ENCODE measurements at regions not wholly inside any gene's neighbourhood (a gene's known extent, or its start where the extent isn't known, plus 50 kb on each side); places are given as distances from the start of the nearest gene placed in this dataset.

DNA sequence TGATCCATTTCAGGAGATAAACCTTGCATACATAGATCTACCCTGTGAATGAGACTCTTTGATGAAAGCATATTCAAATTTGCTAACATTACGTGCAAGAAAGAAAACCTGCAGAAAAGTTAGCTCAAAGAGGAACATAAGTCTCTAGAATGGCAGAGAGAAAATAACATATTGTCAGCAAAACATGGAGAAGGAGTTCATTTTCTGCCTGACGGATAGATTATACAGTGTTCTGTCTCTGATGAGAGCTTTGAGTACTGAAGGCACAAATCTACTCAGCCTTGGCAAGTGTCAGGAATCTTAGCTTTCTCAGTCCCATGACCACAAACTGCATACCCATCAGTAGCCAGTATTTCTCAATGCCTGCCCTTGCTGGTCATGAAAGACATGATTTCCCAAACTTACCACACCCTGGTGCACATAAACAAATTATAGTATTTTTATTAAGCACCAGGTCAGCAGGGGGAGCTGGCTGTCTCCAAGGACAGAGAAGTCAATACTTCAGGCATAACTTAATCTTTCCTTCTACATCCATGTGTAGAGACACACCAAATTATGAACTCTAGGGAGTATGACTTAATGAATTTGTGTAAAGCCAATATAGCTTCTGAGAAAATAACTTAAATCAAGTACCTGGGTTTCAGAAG lies 401.2 kb upstream of the SOX11 start:
- no peaks in the 10 kb centered on the region for H3K36me3 ChIP-seq (ENCODE audit: low read depth)
- no peaks in the 10 kb centered on the region for H3K27me3 ChIP-seq (replicated peaks; ENCODE audit: insufficient read depth)
- no peak overlapping the region for H2AFZ ChIP-seq
- H3K4me1 ChIP-seq (ENCODE audit: insufficient read depth): no peaks in the 10 kb centered on the region
- H3K9me3 ChIP-seq (ENCODE audit: low read depth): no peaks in the 10 kb centered on the region
- in situ Hi-C loops (cut with MboI): no loop called here
- H4K20me1 ChIP-seq (ENCODE audit: insufficient read depth): no peaks in the 10 kb centered on the region
- H3F3A ChIP-seq (ENCODE audit: insufficient read depth): no peaks in the 10 kb centered on the region
- TF ChIP-seq EZH2phosphoT487 (IDR thresholded peaks at IDR 0.05; ENCODE audit: insufficient read depth, low read depth): no peak
- no peak for TF ChIP-seq EZH2 (IDR thresholded peaks at IDR 0.05; ENCODE audit: insufficient read depth, poor library complexity, severe bottlenecking)
- no peak overlapping the region for H3K4me2 ChIP-seq (ENCODE audit: unreplicated experiment)
- no peak overlapping the region for H3K9ac ChIP-seq
- H3K4me3 ChIP-seq: no peak overlapping the region
- WGBS, 2 experiments (ENCODE audit: low coverage in 1 of 2, low lambda C conversion rate in 2 of 2, missing lambda C conversion rate in 2 of 2): 19 to 21% methylated on average over 2 of the region's 2 CpGs
- H3K79me2 ChIP-seq (ENCODE audit: insufficient read depth): no peaks in the 10 kb centered on the region
- no peaks in the 10 kb centered on the region for H3K9me2 ChIP-seq (ENCODE audit: insufficient read depth)
- H3K27ac ChIP-seq: no peak overlapping the region
- DNase-seq: no peak

- WGBS, 2 experiments (ENCODE audit: low coverage in 1 of 2, low lambda C conversion rate in 2 of 2, missing lambda C conversion rate in 2 of 2): 33 to 43% methylated on average over 1 of the region's 1 CpG
- Histone ChIP-seq H3K27ac (no peak overlapping the region), H3K4me1 (ENCODE audit: insufficient read depth) (no peaks in the 10 kb centered on the region), H3K9me2 (ENCODE audit: insufficient read depth) (no peaks in the 10 kb centered on the region), H2AFZ (no peak overlapping the region), H3K9ac (no peak overlapping the region), H3K36me3 (ENCODE audit: low read depth) (no peaks in the 10 kb centered on the region), H3F3A (ENCODE audit: insufficient read depth) (no peaks in the 10 kb centered on the region), H3K4me3 (no peak overlapping the region), H3K79me2 (ENCODE audit: insufficient read depth) (no peaks in the 10 kb centered on the region), H3K27me3 (replicated peaks; ENCODE audit: insufficient read depth) (no peaks in the 10 kb centered on the region), H3K9me3 (ENCODE audit: low read depth) (no peaks in the 10 kb centered on the region), H4K20me1 (ENCODE audit: insufficient read depth) (no peaks in the 10 kb centered on the region), H3K4me2 (ENCODE audit: unreplicated experiment) (no peak overlapping the region)
- in situ Hi-C loops (cut with MboI): no loop called here
- DNase-seq: no peak
- no peak for TF ChIP-seq EZH2phosphoT487 (IDR thresholded peaks at IDR 0.05; ENCODE audit: insufficient read depth, low read depth)
- TF ChIP-seq EZH2 (IDR thresholded peaks at IDR 0.05; ENCODE audit: insufficient read depth, poor library complexity, severe bottlenecking): no peak
Measured at GRCh38 chr2:5304640-5305039, 387.5 kb upstream of the SOX11 start.

- Histone ChIP-seq H3K27me3 (replicated peaks; ENCODE audit: insufficient read depth) (no peaks in the 10 kb centered on the region), H3F3A (ENCODE audit: insufficient read depth) (no peaks in the 10 kb centered on the region), H3K27ac (no peak overlapping the region), H3K4me1 (ENCODE audit: insufficient read depth) (no peaks in the 10 kb centered on the region), H3K9me3 (ENCODE audit: low read depth) (no peaks in the 10 kb centered on the region), H4K20me1 (ENCODE audit: insufficient read depth) (no peaks in the 10 kb centered on the region), H3K9me2 (ENCODE audit: insufficient read depth) (no peaks in the 10 kb centered on the region), H3K4me2 (ENCODE audit: unreplicated experiment) (no peak overlapping the region), H3K4me3 (no peak overlapping the region), H3K9ac (no peak overlapping the region), H2AFZ (no peak overlapping the region), H3K36me3 (ENCODE audit: low read depth) (no peaks in the 10 kb centered on the region), H3K79me2 (ENCODE audit: insufficient read depth) (no peaks in the 10 kb centered on the region)
- no peak for DNase-seq
- no peak for TF ChIP-seq EZH2 (IDR thresholded peaks at IDR 0.05; ENCODE audit: insufficient read depth, poor library complexity, severe bottlenecking)
- no peak for TF ChIP-seq EZH2phosphoT487 (IDR thresholded peaks at IDR 0.05; ENCODE audit: insufficient read depth, low read depth)
- in situ Hi-C loops (cut with MboI): no loop called here
- WGBS, 2 experiments (ENCODE audit: low coverage in 1 of 2, low lambda C conversion rate in 2 of 2, missing lambda C conversion rate in 2 of 2): 1 to 6% methylated on average over 2 of the region's 2 CpGs
Measured at GRCh38 chr2:5315041-5315440, 377.1 kb upstream of the SOX11 start.

- TF ChIP-seq EZH2 (IDR thresholded peaks at IDR 0.05; ENCODE audit: insufficient read depth, poor library complexity, severe bottlenecking): no peak
- no peak for TF ChIP-seq EZH2phosphoT487 (IDR thresholded peaks at IDR 0.05; ENCODE audit: insufficient read depth, low read depth)
- Histone ChIP-seq H3K4me2 (ENCODE audit: unreplicated experiment) (no peak overlapping the region), H3K9me2 (ENCODE audit: insufficient read depth) (no peaks in the 10 kb centered on the region), H3F3A (ENCODE audit: insufficient read depth) (no peaks in the 10 kb centered on the region), H3K27me3 (replicated peaks; ENCODE audit: insufficient read depth) (no peaks in the 10 kb centered on the region), H3K4me3 (no peak overlapping the region), H2AFZ (no peak overlapping the region), H3K36me3 (ENCODE audit: low read depth) (no peaks in the 10 kb centered on the region), H3K27ac (no peak overlapping the region), H3K79me2 (ENCODE audit: insufficient read depth) (no peaks in the 10 kb centered on the region), H3K9me3 (ENCODE audit: low read depth) (no peaks in the 10 kb centered on the region), H3K9ac (no peak overlapping the region), H4K20me1 (ENCODE audit: insufficient read depth) (no peaks in the 10 kb centered on the region), H3K4me1 (ENCODE audit: insufficient read depth) (no peaks in the 10 kb centered on the region)
- WGBS, 2 experiments (ENCODE audit: low coverage in 1 of 2, low lambda C conversion rate in 2 of 2, missing lambda C conversion rate in 2 of 2): 6 to 8% methylated on average over 4 of the region's 4 CpGs
- in situ Hi-C loops (cut with MboI): no loop called here
- DNase-seq: no peak
Measured at GRCh38 chr2:5315512-5315911, 376.7 kb upstream of the SOX11 start.

Data from GM23248 (cell line).